ENCODE measurements at regions not wholly inside any gene's neighbourhood (a gene's known extent, or its start where the extent isn't known, plus 50 kb on each side); places are given as distances from the start of the nearest gene placed in this dataset.

- no peak for DNase-seq
- Histone ChIP-seq H3K4me3 (no peak overlapping the region), H3K4me1 (peaks cover 0 to 3% of the 10 kb centered on the region in 2 donors), H3K27me3 (no peaks in the 10 kb centered on the region), H3K36me3 (no peaks in the 10 kb centered on the region), H3K27ac (no peak overlapping the region), H3K9me3 (no peaks in the 10 kb centered on the region)
- ATAC-seq: no peak
- TF ChIP-seq CTCF (IDR thresholded peaks at IDR 0.05 in 4 of 5, conservative IDR thresholded peaks at IDR 0.05 in 1 of 5) (peak in 4 of 5 experiments; percentile 11 to 61 (median 39)), POLR2A (IDR thresholded peaks at IDR 0.05) (no peak)
- intact Hi-C loops (cut with DNase I; ENCODE audit: low total_unique reads) (loop anchor here (5.0 kb wide), 1 partner anchor 1554 kb away; no protein-coding TSS in a partner anchor), in situ Hi-C loops (cut with MboI; ENCODE audit: low sequenced_read_pairs in 4 of 4) (no loop called here)
Measured at GRCh38 chr6:140921366-140922226, 1211.1 kb upstream of the GJE1 start.

- H3K9me3 ChIP-seq: no peaks in the 10 kb centered on the region
- DNase-seq: no peak
- peaks cover 0 to 14% of the 10 kb centered on the region in 2 donors for H3K4me1 ChIP-seq
- in situ Hi-C loops (cut with MboI; ENCODE audit: low sequenced_read_pairs in 4 of 4): no loop called here
- no peak overlapping the region for H3K27ac ChIP-seq
- H3K36me3 ChIP-seq: no peaks in the 10 kb centered on the region
- H3K27me3 ChIP-seq: no peaks in the 10 kb centered on the region
- TF ChIP-seq CTCF (IDR thresholded peaks at IDR 0.05 in 4 of 5, conservative IDR thresholded peaks at IDR 0.05 in 1 of 5): no peak
- TF ChIP-seq POLR2A (IDR thresholded peaks at IDR 0.05): no peak
- intact Hi-C loops (cut with DNase I; ENCODE audit: low total_unique reads): no loop called here
- H3K4me3 ChIP-seq: no peak overlapping the region
- no peak for ATAC-seq
Measured at GRCh38 chr6:140917911-140918310, 1214.8 kb upstream of the GJE1 start.

GRCh38 chr6:140915551-140915950 lies 1217.2 kb upstream of the GJE1 start:
- no peaks in the 10 kb centered on the region for H3K36me3 ChIP-seq
- H3K27me3 ChIP-seq: no peaks in the 10 kb centered on the region
- H3K4me1 ChIP-seq: peaks cover 0 to 11% of the 10 kb centered on the region in 2 donors
- DNase-seq: no peak
- H3K9me3 ChIP-seq: no peaks in the 10 kb centered on the region
- no peak for ATAC-seq
- H3K4me3 ChIP-seq: no peak overlapping the region
- no peak for TF ChIP-seq POLR2A (IDR thresholded peaks at IDR 0.05)
- intact Hi-C loops (cut with DNase I; ENCODE audit: low total_unique reads) (no loop called here), in situ Hi-C loops (cut with MboI; ENCODE audit: low sequenced_read_pairs in 4 of 4) (no loop called here)
- no peak overlapping the region for H3K27ac ChIP-seq

GRCh38 chr6:140915103-140915502 lies 1217.6 kb upstream of the GJE1 start:
- Histone ChIP-seq H3K9me3 (no peaks in the 10 kb centered on the region), H3K4me1 (peaks cover 0 to 11% of the 10 kb centered on the region in 2 donors), H3K27me3 (no peaks in the 10 kb centered on the region), H3K27ac (no peak overlapping the region), H3K36me3 (no peaks in the 10 kb centered on the region), H3K4me3 (no peak overlapping the region)
- ATAC-seq (no peak), DNase-seq (no peak)
- in situ Hi-C loops (cut with MboI; ENCODE audit: low sequenced_read_pairs in 4 of 4): no loop called here
- TF ChIP-seq CTCF (IDR thresholded peaks at IDR 0.05 in 4 of 5, conservative IDR thresholded peaks at IDR 0.05 in 1 of 5) (no peak), POLR2A (IDR thresholded peaks at IDR 0.05) (no peak)
- intact Hi-C loops (cut with DNase I; ENCODE audit: low total_unique reads): no loop called here

- no peak for TF ChIP-seq POLR2A (IDR thresholded peaks at IDR 0.05)
- no peak for TF ChIP-seq CTCF (IDR thresholded peaks at IDR 0.05 in 4 of 5, conservative IDR thresholded peaks at IDR 0.05 in 1 of 5)
- Histone ChIP-seq H3K9me3 (no peaks in the 10 kb centered on the region), H3K4me1 (peaks cover 0 to 11% of the 10 kb centered on the region in 2 donors), H3K27me3 (no peaks in the 10 kb centered on the region), H3K4me3 (no peak overlapping the region), H3K27ac (no peak overlapping the region), H3K36me3 (no peaks in the 10 kb centered on the region)
- DNase-seq (no peak), ATAC-seq (no peak)
- intact Hi-C loops (cut with DNase I; ENCODE audit: low total_unique reads) (no loop called here), in situ Hi-C loops (cut with MboI; ENCODE audit: low sequenced_read_pairs in 4 of 4) (no loop called here)
Measured at GRCh38 chr6:140912686-140913085, 1220.0 kb upstream of the GJE1 start.
